Neural progenitor cell (in vitro differentiated cells): ENCODE measurements at regions not wholly inside any gene's neighbourhood (a gene's known extent, or its start where the extent isn't known, plus 50 kb on each side); places are given as distances from the start of the nearest gene placed in this dataset.

Experiments used
- CTCF ChIP-seq: fragments of 200-600 bp; sonication (generic); IDR thresholded peaks from 2 replicates; pipeline ENCODE4 v1.5.1; 2017; ENCODE audit warnings: antibody characterized with exemption, mild to moderate bottlenecking
- EZH2 ChIP-seq: fragments of 200-600 bp; sonication (generic); IDR thresholded peaks from 2 replicates; pipeline ENCODE4 v1.6.1; 2017; ENCODE audit warnings: antibody characterized with exemption, mild to moderate bottlenecking, moderate library complexity

GRCh38 chr7:156257904-156258303 is 382.7 kb upstream of the RNF32 start:
- TF ChIP-seq CTCF: no peak
- TF ChIP-seq EZH2: no peak
